Endodermal cell (in vitro differentiated cells): ENCODE measurements at regions not wholly inside any gene's neighbourhood (a gene's known extent, or its start where the extent isn't known, plus 50 kb on each side); places are given as distances from the start of the nearest gene placed in this dataset.
"Not testable (repeated sequence)": the region's sequence is repeated elsewhere in the genome, so short reads cannot be mapped to it uniquely, and the experiment has no call there.

Experiments
- DNase-seq: peaks from one replicate; pipeline ENCODE4 v3.0.0-alpha.2; 2017
- H3K27ac ChIP-seq: 2 replicates; pipeline ENCODE4 v1.5.1; 2013; ENCODE audit warnings: mild to moderate bottlenecking, low read depth, low read length, moderate library complexity
- H3K27me3 ChIP-seq: 2 replicates; pipeline ENCODE4 v1.6.1; 2013; ENCODE audit warnings: mild to moderate bottlenecking, low read length, moderate library complexity; ENCODE audit not compliant: insufficient read depth, control insufficient read depth, poor library complexity, severe bottlenecking
- H3K36me3 ChIP-seq: 2 replicates; pipeline ENCODE4 v1.7.0; 2013; ENCODE audit warnings: mild to moderate bottlenecking, low read length, moderate library complexity; ENCODE audit not compliant: control insufficient read depth, insufficient read depth
- H3K4me1 ChIP-seq: one replicate; pipeline ENCODE4 v1.7.0; 2013; ENCODE audit warnings: low read length; ENCODE audit not compliant: control insufficient read depth, insufficient read depth
- H3K4me3 ChIP-seq: 2 replicates; pipeline ENCODE4 v1.5.1; 2013; ENCODE audit warnings: mild to moderate bottlenecking, low read length, moderate library complexity
- H3K9ac ChIP-seq: 2 replicates; pipeline ENCODE4 v1.6.1; 2013; ENCODE audit warnings: mild to moderate bottlenecking, low read length, moderate library complexity; ENCODE audit not compliant: poor library complexity, severe bottlenecking; ENCODE audit errors: extremely low read depth
- H3K9me3 ChIP-seq: 2 replicates; pipeline ENCODE4 v1.6.1; 2013; ENCODE audit warnings: mild to moderate bottlenecking, low read length, moderate library complexity; ENCODE audit not compliant: control insufficient read depth
- H3K27ac Mint-ChIP-seq: 2 replicates; pipeline ENCODE4 v1.8.0; 2020; ENCODE audit warnings: mixed read lengths
- H3K27me3 Mint-ChIP-seq: 2 replicates; pipeline ENCODE4 v1.8.0; 2021; ENCODE audit warnings: mild to moderate bottlenecking, mixed read lengths; ENCODE audit not compliant: insufficient read depth
- H3K36me3 Mint-ChIP-seq: 2 replicates; pipeline ENCODE4 v1.8.0; 2020; ENCODE audit warnings: low read depth, mixed read lengths
- H3K4me1 Mint-ChIP-seq: 2 replicates; pipeline ENCODE4 v1.8.0; 2020; ENCODE audit warnings: mixed read lengths
- H3K4me3 Mint-ChIP-seq: 2 replicates; pipeline ENCODE4 v1.8.0; 2020; ENCODE audit warnings: mild to moderate bottlenecking, moderate library complexity, mixed read lengths
- H3K9me3 Mint-ChIP-seq: 2 replicates; pipeline ENCODE4 v1.8.0; 2020; ENCODE audit warnings: mild to moderate bottlenecking, mixed read lengths
- WGBS, 2 experiments: methylation state at CpG; one replicate each; pipeline versions ENCODE4 v1.1.5 to v1.1.7; 2013; ENCODE audit warnings: missing lambda C conversion rate in 2 of 2, mixed read lengths in 1 of 2; ENCODE audit not compliant: insufficient coverage in 1 of 2, insufficient read length in 1 of 2; 5-methylcytosine and 5-hydroxymethylcytosine counted together
- TF ChIP-seq, protein P1 (sequence below): fragments of 200-600 bp; sonication (generic); conservative IDR thresholded peaks from 2 replicates; pipeline ENCODE4 v1.5.0; 2021; ENCODE audit warnings: antibody characterized with exemption, mild to moderate bottlenecking

DNA sequence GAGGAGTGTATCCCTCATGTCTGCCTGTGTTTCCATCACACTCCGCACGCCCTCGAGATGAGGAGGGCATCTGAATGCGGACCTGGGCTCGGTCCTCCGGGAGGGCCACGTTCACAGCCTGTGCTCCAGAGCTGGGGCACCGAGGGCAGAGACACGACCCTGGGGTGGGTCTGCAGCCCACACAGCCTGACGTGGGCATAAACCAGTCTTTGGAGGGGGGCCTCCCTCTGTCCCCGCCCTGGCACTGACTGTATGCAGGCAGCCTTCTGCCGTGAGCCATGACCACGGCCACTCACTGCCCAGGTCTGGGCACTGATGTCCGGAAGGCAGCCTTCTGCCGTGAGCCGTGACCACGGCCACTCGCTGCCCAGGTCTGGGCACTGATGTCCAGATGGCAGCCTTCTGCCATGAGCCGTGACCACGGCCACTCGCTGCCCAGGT is 1425.1 kb downstream of the BRD1 start:
- Histone ChIP-seq H3K4me3 (no peak overlapping the region), H3K27me3 (no peaks in the 10 kb centered on the region), H3K9me3 (no peaks in the 10 kb centered on the region), H3K9ac (no peak overlapping the region), H3K4me1 (no peaks in the 10 kb centered on the region), H3K27ac (no peak overlapping the region), H3K36me3 (no peaks in the 10 kb centered on the region)
- Mint-ChIP-seq H3K9me3 (peaks cover 2% of the 10 kb centered on the region), H3K4me3 (no peak overlapping the region), H3K27me3 (peaks cover 35% of the 10 kb centered on the region), H3K4me1 (no peaks in the 10 kb centered on the region), H3K27ac (no peak overlapping the region), H3K36me3 (no peaks in the 10 kb centered on the region)
- DNase-seq = no peak
- TF ChIP-seq, protein P1, sequence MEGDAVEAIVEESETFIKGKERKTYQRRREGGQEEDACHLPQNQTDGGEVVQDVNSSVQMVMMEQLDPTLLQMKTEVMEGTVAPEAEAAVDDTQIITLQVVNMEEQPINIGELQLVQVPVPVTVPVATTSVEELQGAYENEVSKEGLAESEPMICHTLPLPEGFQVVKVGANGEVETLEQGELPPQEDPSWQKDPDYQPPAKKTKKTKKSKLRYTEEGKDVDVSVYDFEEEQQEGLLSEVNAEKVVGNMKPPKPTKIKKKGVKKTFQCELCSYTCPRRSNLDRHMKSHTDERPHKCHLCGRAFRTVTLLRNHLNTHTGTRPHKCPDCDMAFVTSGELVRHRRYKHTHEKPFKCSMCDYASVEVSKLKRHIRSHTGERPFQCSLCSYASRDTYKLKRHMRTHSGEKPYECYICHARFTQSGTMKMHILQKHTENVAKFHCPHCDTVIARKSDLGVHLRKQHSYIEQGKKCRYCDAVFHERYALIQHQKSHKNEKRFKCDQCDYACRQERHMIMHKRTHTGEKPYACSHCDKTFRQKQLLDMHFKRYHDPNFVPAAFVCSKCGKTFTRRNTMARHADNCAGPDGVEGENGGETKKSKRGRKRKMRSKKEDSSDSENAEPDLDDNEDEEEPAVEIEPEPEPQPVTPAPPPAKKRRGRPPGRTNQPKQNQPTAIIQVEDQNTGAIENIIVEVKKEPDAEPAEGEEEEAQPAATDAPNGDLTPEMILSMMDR = no peak
- 92 to 97% methylated on average over 21 of the region's 21 CpGs for WGBS, 2 experiments

DNA sequence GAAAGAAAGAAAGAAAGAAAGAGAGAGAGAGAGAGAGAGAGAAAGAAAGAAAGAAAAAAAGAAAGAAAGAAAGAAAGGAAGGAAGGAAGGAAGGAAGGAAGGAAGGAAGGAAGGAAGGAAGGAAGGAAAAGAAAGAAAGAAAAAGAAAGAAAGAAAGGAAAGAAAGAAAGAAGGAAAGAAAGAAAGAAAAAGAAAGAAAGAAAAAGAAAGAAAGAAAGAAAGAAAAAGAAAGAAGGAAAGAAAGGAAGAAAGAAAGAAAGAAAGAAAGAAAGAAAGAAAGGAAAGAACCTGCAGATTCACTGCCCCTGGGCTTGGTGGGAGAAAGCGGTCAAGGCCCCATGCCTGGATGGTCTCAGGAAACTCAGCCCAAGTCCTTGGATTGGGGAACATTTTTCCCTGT is 1426.2 kb downstream of the BRD1 start:
- H3K9ac ChIP-seq, H3K4me1 Mint-ChIP-seq, H3K4me3 Mint-ChIP-seq, H3K9me3 ChIP-seq, DNase-seq, H3K4me1 ChIP-seq, H3K9me3 Mint-ChIP-seq, H3K27ac Mint-ChIP-seq, H3K36me3 Mint-ChIP-seq, H3K36me3 ChIP-seq, H3K27ac ChIP-seq, H3K4me3 ChIP-seq, H3K27me3 ChIP-seq: not testable (repeated sequence)
- peaks cover 33% of the 10 kb centered on the region for H3K27me3 Mint-ChIP-seq
- 87% methylated on average over 1 of the region's 1 CpG; no CpG with 5 or more reads in 1 of the 2 experiments for WGBS, 2 experiments

DNA sequence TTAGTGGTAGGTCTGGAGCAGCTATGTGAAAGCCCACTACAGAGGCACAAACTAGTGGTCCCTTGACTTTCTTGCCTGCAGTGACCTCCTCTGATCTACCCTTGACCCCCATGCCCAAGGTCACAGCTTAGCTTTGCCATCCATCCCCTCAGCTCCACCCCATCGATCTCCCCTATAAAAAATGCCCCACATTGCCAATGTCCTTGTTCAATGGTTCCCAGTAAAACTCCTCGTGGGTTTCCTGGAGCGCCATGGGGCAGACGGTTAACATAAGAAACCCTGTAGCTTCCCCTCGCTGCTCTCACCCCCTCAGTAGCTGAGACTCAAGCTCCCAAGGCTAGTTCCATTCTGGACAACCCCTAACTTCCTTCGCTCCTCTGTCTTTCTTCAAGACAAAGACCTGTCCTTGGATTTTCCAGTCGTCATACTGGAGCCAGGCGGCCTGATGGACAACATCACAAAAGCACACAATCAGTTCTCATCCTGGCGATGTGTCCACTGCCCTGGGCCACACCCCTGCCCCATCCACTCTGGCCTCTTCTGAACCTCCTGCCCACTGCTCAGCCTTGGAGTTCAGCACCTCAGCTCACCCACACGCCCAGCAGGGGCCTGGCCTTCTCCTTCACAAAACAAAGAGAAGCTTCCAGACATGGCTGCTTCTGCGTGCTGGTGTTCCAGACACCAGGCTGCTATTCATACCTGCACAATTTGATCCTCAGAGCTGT is 1429.3 kb downstream of the BRD1 start:
- H3K4me1 Mint-ChIP-seq = no peaks in the 10 kb centered on the region
- H3K9me3 Mint-ChIP-seq = peaks cover 2% of the 10 kb centered on the region
- H3K36me3 Mint-ChIP-seq = no peaks in the 10 kb centered on the region
- Histone ChIP-seq H3K9ac (no peak overlapping the region), H3K27me3 (no peaks in the 10 kb centered on the region), H3K4me3 (no peak overlapping the region), H3K9me3 (no peaks in the 10 kb centered on the region), H3K27ac (no peak overlapping the region), H3K4me1 (no peaks in the 10 kb centered on the region), H3K36me3 (no peaks in the 10 kb centered on the region)
- DNase-seq = no peak
- H3K27ac Mint-ChIP-seq = no peak overlapping the region
- peaks cover 36% of the 10 kb centered on the region for H3K27me3 Mint-ChIP-seq
- TF ChIP-seq, protein P1 = no peak
- 90 to 96% methylated on average over 5 to 11 of the region's 11 CpGs for WGBS, 2 experiments
- H3K4me3 Mint-ChIP-seq = no peak overlapping the region
